Stimulated activated CD4-positive, alpha-beta T cell treated with anti-CD3 and anti-CD28 coated beads, Interleukin-12 subunit alpha, Interleukin-12 subunit beta, amount 100 ng/mL, for 24 hours (primary cell): ENCODE measurements at regions not wholly inside any gene's neighbourhood (a gene's known extent, or its start where the extent isn't known, plus 50 kb on each side); places are given as distances from the start of the nearest gene placed in this dataset.

Experiments
- DNase-seq, 2 experiments: peaks; one replicate each; pipeline ENCODE4 v3.0.0-alpha.2; 2020; ENCODE audit warnings: low read depth in 2 of 2

DNA sequence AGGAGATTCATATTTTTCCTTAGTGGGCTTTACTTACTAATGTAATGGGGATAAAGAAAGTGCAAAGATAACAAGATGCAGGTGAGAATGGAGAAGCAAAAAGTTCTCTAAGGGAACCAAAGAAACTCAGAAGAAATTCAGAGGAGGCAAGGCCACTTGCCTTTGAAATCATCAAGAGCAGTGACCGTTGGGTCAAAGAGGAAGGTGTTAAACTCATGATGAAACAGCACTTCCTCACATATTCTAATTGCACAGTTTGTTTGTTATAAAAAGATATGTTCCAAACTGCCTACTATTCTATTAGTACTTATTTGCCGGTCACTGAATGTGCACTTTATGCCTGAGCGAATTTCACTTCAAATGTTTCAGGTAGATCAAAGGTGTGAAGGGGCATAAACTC, 975.1 kb downstream of the BCL11A start:
- no peak for DNase-seq

DNA sequence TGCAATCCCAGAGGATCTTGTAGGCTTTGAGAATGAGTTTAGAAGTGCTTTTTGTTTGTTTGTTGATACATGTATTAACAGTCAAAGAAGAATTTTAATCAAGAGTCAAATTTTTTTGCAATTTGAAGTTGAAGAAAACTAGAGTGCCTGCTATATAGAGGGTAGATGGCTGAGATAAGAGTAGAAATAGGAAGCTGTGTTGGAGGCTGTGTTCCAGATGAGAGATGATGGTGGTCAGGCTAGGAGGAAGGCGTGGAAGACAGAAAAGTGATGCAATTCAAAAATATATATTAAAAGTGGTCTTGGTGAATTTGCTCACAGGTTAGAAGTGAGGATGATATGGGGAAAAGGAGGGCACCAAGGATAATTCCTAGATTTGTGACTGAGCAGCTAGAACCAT, 978.3 kb downstream of the BCL11A start:
- no peak for DNase-seq

DNA sequence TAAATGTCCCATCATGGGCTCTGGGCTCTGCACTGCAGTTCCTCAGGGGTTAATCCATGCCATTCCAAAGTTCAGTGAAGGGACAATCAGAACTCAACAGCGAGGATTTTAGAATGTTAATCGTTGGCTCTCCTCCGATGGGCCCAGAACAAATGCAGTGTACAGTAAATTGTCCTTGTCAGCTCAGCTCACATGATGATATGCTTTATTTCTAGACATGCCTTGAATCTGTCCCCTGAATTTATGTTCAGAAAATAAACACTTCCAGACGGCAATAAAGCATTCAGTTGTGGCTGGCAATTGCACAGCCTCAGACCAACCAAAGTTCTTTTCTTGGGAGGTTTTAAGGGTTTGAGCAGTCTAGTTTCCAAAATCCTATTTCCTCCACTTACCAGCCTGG, 981.2 kb downstream of the BCL11A start:
- DNase-seq = no peak

DNA sequence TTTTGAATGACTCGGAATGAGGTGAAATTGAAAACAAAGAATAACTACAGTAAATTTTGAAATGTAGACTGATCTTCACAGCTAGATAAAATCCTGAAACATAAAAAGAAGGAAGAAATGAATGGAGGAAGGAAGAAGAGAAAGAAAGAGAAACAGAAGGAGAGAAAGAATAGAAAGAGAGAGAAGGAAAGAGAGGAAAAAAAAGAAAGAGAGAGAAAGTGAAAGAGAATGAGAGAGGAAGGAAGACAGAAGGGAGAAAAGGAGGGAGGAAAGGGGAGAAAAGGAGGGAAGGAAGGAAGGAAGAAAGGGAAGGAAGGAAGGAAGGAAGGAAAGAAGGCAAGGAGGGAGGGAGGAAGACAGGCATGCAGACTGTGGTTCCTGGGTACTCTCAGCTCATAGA, 982.6 kb downstream of the BCL11A start:
- no peak for DNase-seq

DNA sequence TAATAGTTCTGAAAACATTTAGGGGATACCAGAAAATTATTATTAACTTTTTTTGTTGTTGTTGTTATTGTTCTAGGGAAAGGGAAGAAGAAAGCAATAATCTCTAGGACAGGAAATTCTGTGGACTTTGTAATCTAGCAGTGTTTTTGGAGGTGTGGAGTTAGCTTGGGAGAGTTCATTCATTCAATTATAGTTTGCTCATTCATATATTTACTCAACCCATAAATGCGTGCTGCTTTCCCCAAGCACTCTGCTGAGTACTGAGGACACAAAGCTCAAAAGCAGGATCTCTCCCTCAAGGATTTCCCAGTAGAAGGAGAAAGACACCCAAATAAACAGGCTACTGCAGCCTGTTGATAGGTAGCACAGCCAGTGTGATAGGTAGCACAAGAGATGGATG, 984.3 kb downstream of the BCL11A start:
- no peak for DNase-seq

DNA sequence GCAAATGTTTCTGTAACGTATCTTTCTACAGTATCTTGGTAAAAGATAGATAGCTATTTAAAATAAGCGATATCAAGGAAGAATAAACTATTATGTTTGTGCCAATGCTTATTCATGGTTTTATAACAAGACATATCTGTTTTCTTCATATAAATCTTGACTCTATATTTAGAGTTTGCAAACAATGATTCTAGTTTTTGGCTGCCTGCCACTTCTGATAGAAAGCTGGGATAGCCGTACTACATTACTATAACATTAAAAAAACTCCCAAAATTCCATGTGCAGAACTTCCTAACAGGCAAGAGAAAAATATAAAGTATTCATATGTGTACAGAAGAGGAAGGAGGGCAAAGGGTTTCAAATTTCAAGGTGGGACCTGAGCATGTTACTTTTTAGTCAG, 985.0 kb downstream of the BCL11A start:
- DNase-seq = no peak

DNA sequence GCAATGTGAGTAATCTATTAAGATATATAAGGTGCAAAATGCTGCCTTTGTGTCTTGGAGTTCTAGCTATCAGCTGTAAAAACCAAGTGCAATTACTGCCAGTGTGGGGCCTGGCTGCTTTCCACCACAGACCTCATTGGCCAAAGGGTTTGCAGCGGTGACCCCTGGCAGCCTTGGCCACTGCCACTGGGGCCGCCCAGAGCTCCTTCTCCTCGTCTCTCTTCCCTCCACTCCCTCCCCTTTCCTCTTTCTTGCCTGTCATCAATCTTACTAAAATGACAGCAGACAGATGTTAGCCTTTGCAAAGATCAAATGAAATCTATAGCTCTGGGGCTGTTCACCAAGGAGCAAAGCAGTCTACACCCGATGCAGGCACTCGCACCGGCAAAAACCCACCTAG, 986.3 kb downstream of the BCL11A start:
- no peak for DNase-seq

DNA sequence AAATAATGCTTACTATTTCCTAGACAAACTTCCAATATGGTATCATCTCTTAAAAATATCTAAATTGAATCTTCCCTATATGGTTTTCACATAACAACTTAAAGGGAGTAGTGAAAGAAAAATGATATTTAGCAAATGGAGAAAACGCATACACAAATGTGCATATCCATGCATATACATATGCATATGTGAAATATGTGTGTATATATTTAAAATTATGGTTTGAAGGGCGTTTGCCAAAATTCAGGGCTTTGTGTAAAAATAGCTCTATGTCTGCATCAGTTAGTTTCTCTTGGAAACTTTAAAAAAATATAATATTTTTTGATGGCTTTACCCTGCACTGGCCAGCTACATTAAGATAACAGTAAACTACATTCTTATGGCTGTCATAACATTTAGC, 986.7 kb downstream of the BCL11A start:
- DNase-seq = no peak

DNA sequence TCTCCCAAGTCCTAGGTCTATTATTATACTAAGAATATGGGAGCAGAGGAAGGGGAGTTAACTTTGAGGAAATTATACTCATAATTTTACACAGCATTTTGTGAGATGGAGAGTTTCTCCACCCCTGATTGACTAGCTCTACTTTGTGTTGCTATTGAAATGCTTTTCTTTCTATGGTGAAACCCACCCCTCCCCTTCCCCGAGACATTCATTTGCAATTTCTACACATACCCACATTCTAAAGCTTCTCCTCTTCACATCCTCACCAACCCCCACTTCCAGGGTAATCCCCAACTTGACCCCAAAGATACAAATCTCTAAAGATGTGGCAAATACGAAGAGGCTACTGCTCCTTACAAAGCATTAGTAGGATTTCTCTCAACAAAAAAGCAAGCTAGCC, 992.2 kb downstream of the BCL11A start:
- DNase-seq = no peak

DNA sequence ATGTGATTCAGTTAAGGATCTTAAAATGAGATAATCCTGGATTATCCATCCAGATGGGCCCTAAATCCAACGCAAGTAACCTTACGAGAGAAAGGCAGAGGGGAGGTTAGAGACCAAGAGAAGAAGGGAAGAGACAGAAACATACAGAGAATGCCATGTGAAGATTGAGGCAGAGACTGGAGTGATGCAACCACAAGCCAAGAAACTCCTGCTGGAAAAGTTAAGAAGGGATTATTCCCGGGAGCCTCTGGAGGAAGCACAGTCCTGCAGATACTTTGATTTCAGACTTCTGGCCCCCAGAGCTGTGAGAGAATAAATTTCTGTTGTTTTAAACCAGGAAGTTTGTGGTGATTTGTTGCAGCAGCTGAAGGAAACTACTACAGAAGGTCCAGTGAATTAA, 992.7 kb downstream of the BCL11A start:
- no peak for DNase-seq

DNA sequence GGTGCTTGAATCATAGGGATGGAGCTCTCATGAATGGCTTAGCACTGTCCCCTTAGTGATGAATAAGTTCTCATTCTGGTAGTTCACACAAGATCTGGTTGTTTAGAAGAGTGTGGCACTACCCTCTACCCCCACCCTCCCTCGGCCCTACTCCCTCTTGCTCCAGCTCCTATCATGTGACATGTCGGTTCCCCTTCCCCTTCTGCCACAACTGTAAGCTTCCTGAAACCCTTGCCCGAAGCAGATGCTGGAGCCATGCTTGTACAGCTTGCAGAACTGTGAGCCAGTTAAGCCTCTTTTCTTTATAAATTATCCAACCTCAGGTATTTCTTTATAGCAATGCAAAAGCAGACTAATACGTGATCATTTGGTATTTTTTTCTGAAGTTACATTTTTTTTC, 1012.6 kb downstream of the BCL11A start:
- no peak for DNase-seq

DNA sequence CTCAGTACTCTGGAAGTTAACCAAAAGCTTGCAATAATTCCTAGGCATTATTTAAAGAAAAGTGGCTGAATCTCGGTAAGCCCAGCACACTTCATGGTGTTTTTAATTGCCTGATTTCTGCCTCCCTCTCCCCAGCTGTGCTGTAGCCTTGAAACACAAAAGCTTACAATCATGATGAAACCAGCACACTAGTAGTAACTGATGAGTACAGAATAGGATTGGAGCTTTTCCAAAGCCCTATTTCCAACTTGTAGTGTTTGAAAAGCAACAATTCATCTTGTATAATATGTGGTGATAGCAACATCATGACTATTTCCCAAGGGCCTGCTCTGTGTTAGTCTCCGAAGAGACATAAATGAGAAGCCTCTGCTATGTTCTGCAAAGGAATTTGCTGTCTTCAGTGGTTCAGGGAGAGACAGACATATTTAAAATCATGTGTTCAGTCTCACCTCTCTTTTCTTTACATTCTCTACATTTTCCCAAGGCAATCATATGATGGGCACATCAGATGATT, 1015.0 kb downstream of the BCL11A start:
- DNase-seq = no peak

DNA sequence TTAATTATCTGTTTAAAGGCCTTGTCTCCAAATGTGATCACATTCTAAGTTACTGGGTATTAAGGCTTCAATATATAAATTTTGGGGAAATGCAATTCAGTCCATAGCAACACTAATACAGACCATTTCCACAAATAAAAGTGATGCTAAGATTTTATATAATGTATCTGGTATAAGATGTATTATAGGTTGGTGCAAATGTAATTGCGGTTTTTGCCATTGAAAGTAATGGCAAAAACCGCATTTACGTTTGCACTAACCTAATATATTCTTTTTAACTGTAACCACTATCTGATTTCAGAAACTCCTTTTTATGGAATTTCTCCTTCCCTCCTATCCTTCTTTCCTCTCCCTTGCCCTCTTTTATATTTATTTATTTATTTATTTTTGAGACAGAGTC, 1020.6 kb downstream of the BCL11A start:
- no peak for DNase-seq

DNA sequence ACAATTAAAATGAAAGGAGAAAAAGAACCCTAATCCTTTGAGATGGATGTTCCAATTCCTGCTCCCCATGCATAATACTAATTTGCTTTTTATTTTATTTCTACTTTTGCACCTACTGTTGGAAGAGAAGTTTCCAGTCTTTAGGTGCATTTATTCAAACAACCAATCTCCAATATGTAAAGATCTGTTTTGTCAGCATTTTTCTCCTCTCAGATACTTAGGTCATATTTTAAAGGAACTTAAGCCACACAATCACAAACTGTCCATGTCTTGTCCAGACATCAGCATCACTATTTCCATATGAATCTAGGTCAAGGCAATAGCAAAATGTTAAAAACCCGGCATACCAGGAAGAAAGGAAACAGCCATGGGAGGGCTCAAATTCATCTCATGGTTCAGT, 1023.2 kb downstream of the BCL11A start:
- no peak for DNase-seq

DNA sequence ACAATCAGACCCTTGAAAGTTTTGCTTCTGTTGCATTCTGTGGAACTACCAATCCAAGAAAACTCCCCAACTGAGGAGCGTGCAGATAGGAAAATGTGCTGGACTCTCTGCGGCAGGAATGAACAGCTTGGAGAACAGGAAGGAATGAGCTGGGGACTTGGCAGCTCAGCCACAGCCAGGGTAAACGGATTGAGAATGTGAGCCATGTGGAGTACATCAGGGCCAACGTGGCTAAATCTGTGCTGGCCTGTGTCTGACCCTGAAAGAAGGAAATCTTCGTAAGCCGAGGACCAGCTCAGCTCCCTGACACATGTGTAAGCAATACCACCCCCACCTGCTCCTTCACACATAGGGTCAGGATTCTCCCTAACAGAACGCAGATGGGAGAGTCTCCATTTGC, 1023.7 kb downstream of the BCL11A start:
- no peak for DNase-seq

DNA sequence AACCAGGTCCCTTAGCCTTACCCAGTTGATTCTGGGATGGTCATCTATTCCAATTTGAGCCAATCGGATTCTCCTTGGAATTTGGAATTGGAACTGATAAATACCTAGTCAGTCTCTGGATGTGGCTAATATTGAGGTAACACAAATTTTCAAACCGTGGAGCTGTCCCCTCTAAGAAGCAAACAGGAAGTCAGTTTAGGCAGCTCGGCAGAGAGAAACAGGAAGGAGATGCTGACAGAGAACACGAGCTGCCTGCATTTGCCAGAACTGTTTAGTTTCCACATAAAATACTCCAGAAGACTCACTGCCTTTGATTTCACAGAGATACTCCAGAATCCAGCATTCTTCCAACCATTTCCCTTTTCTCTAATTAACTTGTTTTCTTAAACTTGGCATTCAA, 1024.9 kb downstream of the BCL11A start:
- no peak for DNase-seq

DNA sequence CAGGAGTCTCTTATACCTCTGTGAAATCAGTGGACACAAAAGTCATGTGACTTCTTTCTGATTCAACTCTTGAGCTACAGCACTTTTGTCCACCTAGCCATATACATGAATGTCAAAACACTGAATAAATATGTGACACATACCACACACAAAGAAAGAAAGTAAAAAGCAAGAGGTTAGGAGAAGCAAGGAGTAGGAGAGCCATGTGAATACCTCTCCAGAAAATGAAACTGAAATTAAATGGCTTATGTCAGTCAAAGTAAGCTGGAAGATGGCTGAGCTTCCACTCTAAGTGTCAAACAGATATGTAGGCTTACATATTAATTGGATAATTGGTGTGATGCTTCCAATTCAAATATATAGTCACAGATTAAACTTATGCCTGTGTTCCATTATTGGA, 1050.5 kb downstream of the BCL11A start:
- DNase-seq = no peak

DNA sequence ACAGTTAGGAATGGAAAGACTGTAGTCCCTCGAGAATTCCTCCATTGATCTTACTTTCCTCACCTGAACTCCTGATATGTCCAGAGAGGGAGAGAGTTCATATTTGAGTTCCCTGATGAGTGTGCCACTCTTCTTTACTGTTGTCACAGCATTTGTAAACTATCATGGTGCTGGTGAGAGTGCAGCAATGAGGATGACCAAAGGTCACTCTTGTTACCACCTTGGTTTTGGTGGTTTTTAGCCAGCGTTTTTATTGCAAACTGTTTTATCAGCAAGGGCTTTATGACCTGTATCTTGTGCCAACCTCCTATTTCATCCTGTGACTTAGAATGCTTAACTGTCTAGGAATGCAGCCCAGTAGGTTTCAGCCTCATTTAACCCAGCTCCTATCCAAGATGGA, 1062.5 kb downstream of the BCL11A start:
- DNase-seq = no peak

DNA sequence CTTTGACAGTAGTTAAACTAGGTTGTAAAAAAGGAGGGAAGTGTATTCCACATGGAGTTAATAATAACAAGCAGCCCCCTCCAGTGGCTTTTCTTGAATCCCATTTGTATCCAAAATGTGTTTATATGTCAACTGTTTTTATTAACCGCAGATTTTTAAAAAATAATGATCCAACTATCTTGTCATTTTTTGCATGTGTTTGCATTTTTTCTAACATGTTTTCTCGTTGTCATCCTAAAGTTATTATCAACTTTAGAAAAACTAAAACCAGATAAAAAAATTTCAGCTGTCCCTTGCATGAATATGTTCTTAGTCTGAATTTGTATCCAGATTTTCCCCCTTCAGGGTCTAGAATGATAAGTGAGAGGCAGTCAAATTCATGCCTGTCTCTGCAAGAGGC, 1063.3 kb downstream of the BCL11A start:
- no peak for DNase-seq

DNA sequence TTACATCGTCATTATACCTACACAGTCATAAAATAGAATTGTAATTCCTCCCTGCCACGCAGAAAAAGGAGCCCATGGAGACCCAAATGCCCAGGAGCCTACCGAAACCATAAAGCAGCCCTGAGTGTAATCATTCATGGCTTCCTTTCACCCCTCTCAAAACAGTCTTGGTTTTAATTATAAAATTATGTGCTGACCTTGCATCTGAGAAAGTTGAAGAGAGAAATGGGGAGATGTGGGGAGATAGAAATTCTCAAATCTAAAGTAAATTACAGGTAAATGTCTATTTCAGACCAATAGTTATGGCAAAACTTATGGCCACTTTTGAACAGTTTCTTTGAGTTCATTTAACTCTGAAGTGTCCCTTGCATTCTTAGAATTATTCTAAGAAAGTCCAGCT, 1068.8 kb downstream of the BCL11A start:
- DNase-seq = no peak

DNA sequence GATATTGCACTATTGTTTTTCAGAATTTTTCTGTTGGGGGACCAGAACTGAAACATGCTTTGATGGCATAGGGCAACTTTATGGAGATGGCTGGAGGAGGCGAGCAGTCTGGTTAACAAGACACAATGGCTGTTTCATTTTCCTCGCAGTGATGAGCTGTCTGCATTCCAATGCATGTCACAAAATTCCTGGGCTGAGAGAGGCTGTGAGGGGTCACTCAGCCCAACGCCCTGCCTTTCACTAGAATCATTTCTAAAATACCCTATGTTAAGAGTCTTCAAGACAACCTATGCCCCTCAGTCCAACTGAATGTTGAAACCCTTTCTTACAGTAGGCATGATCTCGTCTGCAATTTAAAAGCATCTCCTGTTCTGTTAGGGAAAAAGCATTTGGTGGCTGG, 1090.0 kb downstream of the BCL11A start:
- DNase-seq = no peak

DNA sequence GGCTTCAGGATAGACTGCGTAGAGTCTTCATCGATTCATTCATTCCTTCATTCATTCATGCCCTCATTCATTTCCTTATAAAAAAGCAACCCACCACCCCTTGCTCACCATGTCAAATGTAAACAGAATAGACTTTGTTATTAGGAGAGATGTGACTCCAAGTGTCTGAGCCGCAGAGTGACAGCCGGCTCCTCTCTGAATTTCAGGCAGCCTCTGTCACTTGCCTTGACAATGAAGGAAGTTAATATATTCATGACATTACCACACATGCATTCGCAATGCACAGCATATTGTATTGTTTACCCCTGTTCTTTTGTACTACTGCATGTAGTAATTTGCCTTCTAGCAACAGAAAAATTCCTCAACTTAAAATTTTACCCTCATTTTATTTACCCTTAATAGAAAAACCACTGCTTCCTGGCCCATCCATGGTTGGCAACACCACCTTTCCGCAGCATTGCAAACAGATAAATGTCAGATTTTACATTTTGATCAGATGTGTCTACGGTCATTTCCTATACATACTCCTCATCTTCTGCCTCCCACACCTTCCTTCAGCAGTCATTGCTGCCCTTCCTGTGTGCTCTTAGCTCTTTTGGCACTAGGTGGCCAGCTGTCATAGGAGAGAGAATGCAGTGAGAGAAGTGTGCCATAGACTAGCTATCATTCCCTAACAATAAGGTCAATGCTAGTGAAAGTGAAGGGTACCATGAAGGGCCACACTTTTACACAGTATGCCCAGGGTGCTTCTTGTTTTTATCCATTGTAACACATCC, 1090.8 kb downstream of the BCL11A start:
- no peak for DNase-seq

DNA sequence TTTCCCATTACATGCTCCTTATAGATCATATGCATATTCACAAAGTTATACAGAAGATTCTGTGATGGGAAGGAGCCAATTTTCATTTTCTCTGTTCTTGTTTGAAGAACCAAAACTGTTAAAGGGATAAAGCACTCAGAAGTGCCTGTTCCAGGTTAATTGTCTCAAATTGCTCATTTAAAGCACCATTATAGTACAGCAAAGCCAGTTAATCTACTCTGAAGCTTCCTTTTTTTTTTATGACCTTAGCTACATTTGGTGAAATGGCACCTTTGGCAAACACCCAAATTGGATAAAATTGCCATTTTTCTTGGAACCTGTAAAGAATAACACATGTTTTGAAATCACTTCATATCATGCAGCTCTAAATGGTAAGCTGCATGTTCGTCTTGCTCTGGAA, 1092.3 kb downstream of the BCL11A start:
- DNase-seq = no peak

DNA sequence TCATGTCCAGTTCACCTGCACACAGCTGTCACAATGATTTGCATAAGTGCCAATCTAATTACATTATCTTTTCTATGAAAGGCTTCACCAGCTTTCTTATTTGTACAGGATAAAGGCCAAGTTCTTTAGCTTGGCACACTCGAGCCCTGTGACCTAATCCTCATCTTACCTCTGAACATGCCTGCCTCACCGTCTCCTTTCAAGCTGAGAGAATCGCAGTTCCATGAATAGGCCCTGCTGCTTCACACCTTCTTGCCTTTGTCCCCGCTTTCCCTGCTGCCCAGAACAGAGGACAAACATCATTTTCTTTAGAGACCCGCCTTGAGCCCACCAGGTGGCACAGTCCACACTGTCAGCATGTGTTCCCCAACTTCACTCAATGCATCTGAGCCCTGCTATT, 1094.7 kb downstream of the BCL11A start:
- no peak for DNase-seq
